CD4-positive, CD25-positive, alpha-beta regulatory T cell (primary cell): ENCODE measurements at regions not wholly inside any gene's neighbourhood (a gene's known extent, or its start where the extent isn't known, plus 50 kb on each side); places are given as distances from the start of the nearest gene placed in this dataset.

Experiments
- ATAC-seq, 2 donors: fragments of 150-1000 bp; cut with Tn5 transposase; one replicate each; pipeline ENCODE4 v1.10.0; 2021; ENCODE audit warnings: low read depth in 2 of 2, moderate number of reproducible peaks in 2 of 2, moderate library complexity in 1 of 2
- DNase-seq, 3 donors: peaks; one replicate each; pipeline versions ENCODE4 v3.0.0 to v3.0.0-alpha.2; 2012 to 2022; ENCODE audit warnings: mixed read lengths in 1 of 3
- H3K27ac ChIP-seq: one replicate; pipeline ENCODE4 v1.7.0; 2013; ENCODE audit warnings: mild to moderate bottlenecking, low read length; ENCODE audit not compliant: insufficient read depth, poor library complexity, severe bottlenecking
- H3K27me3 ChIP-seq: one replicate; pipeline ENCODE4 v1.7.0; 2013; ENCODE audit warnings: low read length; ENCODE audit not compliant: control insufficient read depth, insufficient read depth
- H3K36me3 ChIP-seq: one replicate; pipeline ENCODE4 v1.7.0; 2013; ENCODE audit warnings: mild to moderate bottlenecking, low read length, moderate library complexity; ENCODE audit not compliant: control insufficient read depth, insufficient read depth
- H3K4me1 ChIP-seq: 2 replicates; pipeline ENCODE4 v1.7.0; 2013; ENCODE audit warnings: mild to moderate bottlenecking, low read length; ENCODE audit not compliant: insufficient read depth, control insufficient read depth, poor library complexity, severe bottlenecking
- H3K4me3 ChIP-seq: one replicate; pipeline ENCODE4 v1.7.0; 2013; ENCODE audit warnings: low read depth, mild to moderate bottlenecking, low read length, moderate library complexity
- H3K9me3 ChIP-seq, 2 experiments: 1 replicate in 1 of 2; 2 replicates in 1 of 2; pipeline ENCODE4 v1.7.0; 2013; ENCODE audit warnings: low read length in 2 of 2, mild to moderate bottlenecking in 1 of 2, moderate library complexity in 1 of 2; ENCODE audit not compliant: control insufficient read depth in 2 of 2
- H3K27ac Mint-ChIP-seq, 3 donors: one replicate each; pipeline ENCODE4 v1.8.0; 2020 to 2022; ENCODE audit warnings: mild to moderate bottlenecking in 3 of 3, mixed read lengths in 3 of 3, moderate library complexity in 2 of 3
- H3K27me3 Mint-ChIP-seq: one replicate; pipeline ENCODE4 v1.8.0; 2022; ENCODE audit warnings: mild to moderate bottlenecking, mixed read lengths
- H3K36me3 Mint-ChIP-seq: one replicate; pipeline ENCODE4 v1.8.0; 2020; ENCODE audit warnings: mixed read lengths
- H3K4me1 Mint-ChIP-seq, 4 donors: one replicate each; pipeline ENCODE4 v1.8.0; 2020 to 2022; ENCODE audit warnings: mixed read lengths in 4 of 4, mild to moderate bottlenecking in 1 of 4
- H3K4me3 Mint-ChIP-seq, 4 donors: one replicate each; pipeline ENCODE4 v1.8.0; 2020 to 2022; ENCODE audit warnings: mild to moderate bottlenecking in 4 of 4, mixed read lengths in 4 of 4, moderate library complexity in 3 of 4
- H3K9me3 Mint-ChIP-seq, 7 donors: one replicate each; pipeline ENCODE4 v1.8.0; 2020 to 2022; ENCODE audit warnings: mixed read lengths in 7 of 7, mild to moderate bottlenecking in 3 of 7, moderate library complexity in 2 of 7

DNA sequence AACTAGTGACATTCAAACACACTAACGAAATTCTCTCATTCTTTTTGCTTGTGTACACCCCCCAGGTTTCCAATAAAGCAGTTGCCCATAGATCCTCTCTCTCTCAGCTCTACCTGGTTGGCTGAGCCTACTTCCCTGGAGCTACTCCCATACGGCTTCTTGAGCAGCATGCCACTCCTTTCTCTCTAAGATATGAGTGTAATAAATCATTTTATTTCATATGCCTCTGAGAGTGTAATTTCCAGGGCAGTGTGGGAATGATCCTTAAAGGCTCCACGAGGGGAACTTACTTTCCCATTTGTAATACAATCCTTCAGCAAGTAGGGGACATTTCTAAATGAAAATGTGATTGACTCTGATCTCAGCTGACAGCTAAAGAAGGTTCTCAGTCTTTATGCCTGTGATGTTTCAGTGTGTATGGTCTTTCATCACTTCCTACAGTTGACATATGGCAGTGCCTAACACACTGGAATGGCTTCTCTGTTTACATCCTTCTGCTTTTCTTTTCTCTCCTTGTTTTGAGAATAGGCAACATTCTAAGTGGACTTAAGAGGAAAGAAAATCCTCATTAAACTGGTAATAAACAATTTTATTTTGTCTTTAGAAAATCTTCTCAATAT is 1194.3 kb upstream of the CDH8 start:
- Histone ChIP-seq H3K27ac (no peak overlapping the region), H3K36me3 (no peaks in the 10 kb centered on the region), H3K4me3 (no peak overlapping the region), H3K9me3 (peaks cover 2 to 19% of the 10 kb centered on the region in 2 experiments), H3K27me3 (no peaks in the 10 kb centered on the region), H3K4me1 (no peaks in the 10 kb centered on the region)
- DNase-seq (no peak), ATAC-seq (no peak)
- Mint-ChIP-seq H3K9me3 (peaks cover 0 to 47% (median 16%) of the 10 kb centered on the region in 7 donors), H3K4me1 (no peaks in the 10 kb centered on the region), H3K27ac (no peak overlapping the region), H3K36me3 (no peaks in the 10 kb centered on the region), H3K4me3 (no peak overlapping the region), H3K27me3 (no peaks in the 10 kb centered on the region)

DNA sequence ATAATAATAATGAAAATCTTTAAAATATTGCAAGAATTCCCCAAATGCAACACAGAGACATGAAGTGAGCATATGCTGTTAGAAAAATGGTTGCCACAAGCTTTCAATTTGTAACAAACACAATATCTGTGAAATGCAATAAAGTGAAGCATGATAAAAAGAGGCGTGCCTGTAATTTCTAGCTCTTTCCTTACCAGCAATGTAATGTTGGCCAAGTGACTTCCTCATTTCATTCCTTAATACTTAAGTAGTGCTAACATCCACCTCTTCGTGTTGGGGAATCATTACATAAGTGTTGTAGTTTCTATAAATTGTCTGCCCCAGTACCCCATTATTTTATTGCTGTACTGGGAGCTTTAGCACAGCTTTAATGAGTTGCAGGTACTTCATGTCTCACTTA is 1192.0 kb upstream of the CDH8 start:
- Mint-ChIP-seq H3K9me3 (peaks cover 5 to 43% (median 12%) of the 10 kb centered on the region in 7 donors), H3K36me3 (no peaks in the 10 kb centered on the region), H3K4me3 (no peak overlapping the region), H3K27ac (no peak overlapping the region), H3K27me3 (no peaks in the 10 kb centered on the region), H3K4me1 (no peaks in the 10 kb centered on the region)
- Histone ChIP-seq H3K4me1 (no peaks in the 10 kb centered on the region), H3K9me3 (peaks cover 2 to 17% of the 10 kb centered on the region in 2 experiments), H3K27me3 (no peaks in the 10 kb centered on the region), H3K36me3 (no peaks in the 10 kb centered on the region), H3K27ac (no peak overlapping the region), H3K4me3 (no peak overlapping the region)
- ATAC-seq (no peak), DNase-seq (no peak)

DNA sequence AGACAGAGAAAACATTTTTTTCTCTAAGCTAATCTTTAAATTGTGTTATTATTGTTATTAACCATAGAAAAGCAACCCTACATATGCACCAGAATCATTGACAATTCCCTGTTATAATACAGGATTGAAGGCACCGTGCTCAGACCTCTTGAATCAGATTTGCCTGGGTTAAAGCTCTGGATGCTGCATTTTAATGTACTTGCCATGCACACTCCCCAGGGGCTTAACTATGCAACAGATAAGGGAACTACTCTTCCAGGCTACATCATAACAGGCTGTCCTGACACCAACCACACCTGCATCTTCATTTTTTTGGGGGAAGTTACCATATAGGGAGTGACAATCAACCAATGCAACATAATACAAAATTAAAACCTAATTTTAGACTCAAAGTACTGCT is 1187.6 kb upstream of the CDH8 start:
- ATAC-seq (no peak), DNase-seq (no peak)
- Histone ChIP-seq H3K27me3 (no peaks in the 10 kb centered on the region), H3K36me3 (no peaks in the 10 kb centered on the region), H3K4me1 (no peaks in the 10 kb centered on the region), H3K27ac (no peak overlapping the region), H3K4me3 (no peak overlapping the region), H3K9me3 (peaks cover 0 to 2% of the 10 kb centered on the region in 2 experiments)
- Mint-ChIP-seq H3K4me3 (no peak overlapping the region), H3K4me1 (no peaks in the 10 kb centered on the region), H3K9me3 (peaks cover 4 to 39% (median 12%) of the 10 kb centered on the region in 7 donors), H3K27me3 (no peaks in the 10 kb centered on the region), H3K36me3 (no peaks in the 10 kb centered on the region), H3K27ac (peak overlapping the region in 1 of 3 donors; percentile 66)

DNA sequence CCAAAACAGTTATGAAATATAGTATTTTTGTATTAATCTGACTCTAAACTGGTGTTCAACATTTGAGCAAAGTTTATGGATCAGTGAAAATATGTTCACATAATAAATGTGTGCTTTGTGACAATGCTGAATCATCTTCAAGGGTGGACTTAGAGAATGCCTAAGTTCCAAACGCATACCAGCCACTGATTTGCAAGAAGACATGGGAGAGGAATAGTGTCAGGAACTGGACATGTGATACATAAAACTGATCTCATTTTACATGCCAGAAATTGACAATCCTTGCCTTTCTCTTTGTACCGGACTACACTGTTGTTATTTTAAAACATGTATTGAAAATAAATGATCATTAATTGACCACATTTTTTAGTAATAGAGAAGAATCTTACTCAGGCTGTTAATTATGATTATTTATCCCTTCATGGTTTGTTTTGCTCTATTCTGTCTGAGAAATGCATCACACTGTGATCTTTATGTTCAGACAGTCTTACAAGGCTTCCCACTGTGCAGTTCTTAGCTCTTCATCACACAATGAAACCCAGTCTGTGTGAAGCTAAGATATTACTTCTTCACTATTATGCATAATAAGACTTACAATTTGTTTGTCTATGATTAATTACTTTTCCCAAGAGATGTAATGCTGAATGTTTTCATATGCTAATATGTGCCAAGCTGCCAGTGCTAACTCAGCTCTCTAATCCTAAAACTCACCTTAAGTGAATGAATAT is 1180.6 kb upstream of the CDH8 start:
- ATAC-seq (no peak), DNase-seq (no peak)
- Mint-ChIP-seq H3K27ac (no peak overlapping the region), H3K27me3 (no peaks in the 10 kb centered on the region), H3K4me3 (no peak overlapping the region), H3K9me3 (peaks cover 1 to 25% (median 9%) of the 10 kb centered on the region in 7 donors), H3K4me1 (no peaks in the 10 kb centered on the region), H3K36me3 (no peaks in the 10 kb centered on the region)
- H3K4me3 ChIP-seq: no peak overlapping the region
- H3K9me3 ChIP-seq: peaks cover 0 to 2% of the 10 kb centered on the region in 2 experiments
- no peaks in the 10 kb centered on the region for H3K27me3 ChIP-seq
- no peaks in the 10 kb centered on the region for H3K4me1 ChIP-seq
- H3K36me3 ChIP-seq: no peaks in the 10 kb centered on the region
- no peak overlapping the region for H3K27ac ChIP-seq

DNA sequence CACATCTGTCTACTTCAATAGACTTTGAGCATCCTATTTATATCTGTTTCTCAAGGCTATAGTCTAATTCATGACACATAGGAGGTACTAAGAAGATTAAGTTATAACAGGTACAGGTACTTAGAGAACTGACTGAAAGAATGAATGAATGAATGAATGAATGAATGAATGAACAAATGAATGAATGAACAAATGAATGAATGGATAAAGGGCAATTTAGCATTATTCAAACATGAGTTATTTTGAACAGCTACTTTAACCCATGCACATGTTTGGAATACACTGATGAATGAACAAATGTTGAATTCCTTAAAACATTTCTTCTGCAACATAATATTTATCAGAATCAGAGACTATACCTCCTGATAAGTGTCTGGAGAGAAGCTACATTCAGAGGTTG is 1165.6 kb upstream of the CDH8 start:
- DNase-seq (no peak), ATAC-seq (no peak)
- Mint-ChIP-seq H3K9me3 (peaks cover 8 to 19% (median 11%) of the 10 kb centered on the region in 7 donors), H3K4me1 (no peaks in the 10 kb centered on the region), H3K27me3 (no peaks in the 10 kb centered on the region), H3K27ac (no peak overlapping the region), H3K36me3 (no peaks in the 10 kb centered on the region), H3K4me3 (no peak overlapping the region)
- no peak overlapping the region for H3K4me3 ChIP-seq
- H3K4me1 ChIP-seq: no peaks in the 10 kb centered on the region
- H3K9me3 ChIP-seq: peaks cover 12 to 15% of the 10 kb centered on the region in 2 experiments
- H3K27ac ChIP-seq: no peak overlapping the region
- no peaks in the 10 kb centered on the region for H3K27me3 ChIP-seq
- H3K36me3 ChIP-seq: no peaks in the 10 kb centered on the region

DNA sequence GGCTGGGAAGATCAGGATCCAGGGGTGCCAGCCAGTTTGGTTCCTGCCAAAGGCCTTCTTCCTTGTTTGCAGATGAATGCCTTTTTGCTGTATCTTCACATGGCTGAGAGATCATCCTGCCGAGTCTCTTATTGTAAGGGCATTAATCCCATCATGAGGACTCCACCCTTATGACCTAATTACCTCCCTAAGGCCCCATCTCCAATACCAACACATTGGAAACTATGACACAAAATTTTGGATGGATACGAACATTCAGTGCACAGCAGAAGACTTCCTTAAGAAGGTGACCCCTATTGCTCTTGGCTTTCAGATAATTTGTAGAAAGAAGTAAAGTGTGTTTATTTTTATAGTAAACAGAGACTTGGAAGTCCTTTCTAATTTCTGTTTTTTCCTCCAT is 1164.7 kb upstream of the CDH8 start:
- peaks cover 6 to 16% (median 11%) of the 10 kb centered on the region in 7 donors for H3K9me3 Mint-ChIP-seq
- Histone ChIP-seq H3K9me3 (peaks cover 12 to 15% of the 10 kb centered on the region in 2 experiments), H3K4me1 (no peaks in the 10 kb centered on the region), H3K4me3 (no peak overlapping the region), H3K27ac (no peak overlapping the region), H3K27me3 (no peaks in the 10 kb centered on the region), H3K36me3 (no peaks in the 10 kb centered on the region)
- H3K27ac Mint-ChIP-seq: no peak overlapping the region
- H3K4me3 Mint-ChIP-seq: no peak overlapping the region
- no peaks in the 10 kb centered on the region for H3K27me3 Mint-ChIP-seq
- no peak for ATAC-seq
- H3K36me3 Mint-ChIP-seq: no peaks in the 10 kb centered on the region
- no peak for DNase-seq
- no peaks in the 10 kb centered on the region for H3K4me1 Mint-ChIP-seq

DNA sequence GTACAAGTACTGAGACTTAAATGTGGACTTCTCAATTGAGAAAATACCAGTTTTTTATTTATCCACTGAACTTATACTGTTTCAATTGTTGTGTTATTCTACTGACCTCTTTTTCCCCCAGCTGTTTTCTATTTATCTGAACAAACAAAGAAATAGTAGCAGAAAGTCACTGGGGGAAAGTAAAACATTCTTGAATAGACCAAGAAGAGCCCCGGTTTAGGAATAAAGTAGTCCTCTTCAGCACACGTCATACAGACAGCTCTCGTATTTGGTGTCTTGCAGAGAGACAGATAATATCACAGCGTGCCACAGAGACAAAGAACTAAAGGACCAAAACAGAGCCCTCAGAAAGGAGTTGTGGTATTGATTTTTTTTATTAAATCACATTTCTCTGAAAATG is 1159.1 kb upstream of the CDH8 start:
- H3K4me3 Mint-ChIP-seq: no peak overlapping the region
- Histone ChIP-seq H3K27me3 (no peaks in the 10 kb centered on the region), H3K4me3 (no peak overlapping the region), H3K27ac (no peak overlapping the region), H3K36me3 (no peaks in the 10 kb centered on the region), H3K4me1 (no peaks in the 10 kb centered on the region), H3K9me3 (peaks cover 3 to 10% of the 10 kb centered on the region in 2 experiments)
- H3K36me3 Mint-ChIP-seq: no peaks in the 10 kb centered on the region
- peaks cover 12 to 29% (median 16%) of the 10 kb centered on the region in 7 donors for H3K9me3 Mint-ChIP-seq
- no peaks in the 10 kb centered on the region for H3K27me3 Mint-ChIP-seq
- peaks cover 0 to 4% (median 0%) of the 10 kb centered on the region in 4 donors for H3K4me1 Mint-ChIP-seq
- H3K27ac Mint-ChIP-seq: no peak overlapping the region
- ATAC-seq (no peak), DNase-seq (no peak)

DNA sequence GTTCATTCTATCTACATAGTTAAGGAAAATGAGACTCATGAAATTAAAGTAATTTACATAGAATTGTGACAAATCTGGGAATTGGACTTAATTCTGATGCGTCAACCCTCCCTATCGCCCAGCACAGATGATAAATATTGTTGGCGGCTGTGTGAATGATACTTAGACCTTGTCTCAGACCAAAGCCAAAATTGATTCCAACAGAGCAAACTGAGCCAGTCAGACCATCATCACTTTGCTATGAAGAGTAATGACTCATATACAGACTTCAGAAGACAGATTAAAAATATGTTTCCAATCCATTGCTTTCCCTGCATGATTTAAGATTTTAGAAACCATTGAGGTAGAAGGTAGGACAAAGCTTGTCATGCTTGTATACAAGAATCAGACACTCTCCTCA is 1156.7 kb upstream of the CDH8 start:
- Mint-ChIP-seq H3K36me3 (no peaks in the 10 kb centered on the region), H3K4me1 (peaks cover 0 to 4% (median 0%) of the 10 kb centered on the region in 4 donors), H3K9me3 (peaks cover 10 to 35% (median 12%) of the 10 kb centered on the region in 7 donors), H3K27ac (no peak overlapping the region), H3K27me3 (no peaks in the 10 kb centered on the region), H3K4me3 (no peak overlapping the region)
- DNase-seq (no peak), ATAC-seq (no peak)
- H3K4me3 ChIP-seq: no peak overlapping the region
- no peaks in the 10 kb centered on the region for H3K4me1 ChIP-seq
- no peak overlapping the region for H3K27ac ChIP-seq
- peaks cover 10 to 12% of the 10 kb centered on the region in 2 experiments for H3K9me3 ChIP-seq
- no peaks in the 10 kb centered on the region for H3K36me3 ChIP-seq
- no peaks in the 10 kb centered on the region for H3K27me3 ChIP-seq
